Activated CD8-positive, alpha-beta T cell treated with anti-CD3 and anti-CD28 coated beads for 36 hours (primary cell): ENCODE measurements at regions not wholly inside any gene's neighbourhood (a gene's known extent, or its start where the extent isn't known, plus 50 kb on each side); places are given as distances from the start of the nearest gene placed in this dataset.

Experiments
- ATAC-seq: fragments of 200-7000 bp; cut with Tn5 transposase; one replicate; pipeline ENCODE4 v1.10.0; 2021; ENCODE audit warnings: mild to moderate bottlenecking, moderate library complexity
- CTCF ChIA-PET: fragments of 350-600 bp; sonication (Branson Sonifier 250); formaldehyde crosslinking; loops from one replicate; lab custom pipeline; 2021; ENCODE audit warnings: antibody characterized with exemption; lab: Charles Lee
- POLR2A ChIA-PET: fragments of 350-600 bp; sonication (Branson Sonifier 250); formaldehyde crosslinking; loops from one replicate; lab custom pipeline; 2021; ENCODE audit warnings: antibody characterized with exemption; lab: Charles Lee
- DNase-seq: peaks from one replicate; pipeline ENCODE4 v3.0.0-alpha.2; 2020
- H3K27ac Mint-ChIP-seq: one replicate; pipeline ENCODE4 v1.8.0; 2021; ENCODE audit warnings: mild to moderate bottlenecking, mixed read lengths
- H3K27me3 Mint-ChIP-seq: one replicate; pipeline ENCODE4 v1.8.0; 2021; ENCODE audit warnings: mixed read lengths
- H3K36me3 Mint-ChIP-seq: one replicate; pipeline ENCODE4 v1.8.0; 2021; ENCODE audit warnings: low read depth, mixed read lengths
- H3K4me1 Mint-ChIP-seq: one replicate; pipeline ENCODE4 v1.8.0; 2021; ENCODE audit warnings: low read depth, mixed read lengths
- H3K4me3 Mint-ChIP-seq: one replicate; pipeline ENCODE4 v1.8.0; 2021; ENCODE audit warnings: mild to moderate bottlenecking, moderate library complexity, mixed read lengths
- H3K9me3 Mint-ChIP-seq: one replicate; pipeline ENCODE4 v1.8.0; 2021; ENCODE audit warnings: mixed read lengths
- intact Hi-C: fragments of 100-400 bp; cut with micrococcal nuclease; formaldehyde crosslinking; loops from one replicate; pipeline ENCODE4 v1.10.0; 2022
- TF ChIP-seq, protein P1 (sequence below): fragments of 200-600 bp; IDR thresholded peaks from one replicate; pipeline ENCODE4 v1.8.0; 2022; ENCODE audit warnings: antibody characterized with exemption, mild to moderate bottlenecking

DNA sequence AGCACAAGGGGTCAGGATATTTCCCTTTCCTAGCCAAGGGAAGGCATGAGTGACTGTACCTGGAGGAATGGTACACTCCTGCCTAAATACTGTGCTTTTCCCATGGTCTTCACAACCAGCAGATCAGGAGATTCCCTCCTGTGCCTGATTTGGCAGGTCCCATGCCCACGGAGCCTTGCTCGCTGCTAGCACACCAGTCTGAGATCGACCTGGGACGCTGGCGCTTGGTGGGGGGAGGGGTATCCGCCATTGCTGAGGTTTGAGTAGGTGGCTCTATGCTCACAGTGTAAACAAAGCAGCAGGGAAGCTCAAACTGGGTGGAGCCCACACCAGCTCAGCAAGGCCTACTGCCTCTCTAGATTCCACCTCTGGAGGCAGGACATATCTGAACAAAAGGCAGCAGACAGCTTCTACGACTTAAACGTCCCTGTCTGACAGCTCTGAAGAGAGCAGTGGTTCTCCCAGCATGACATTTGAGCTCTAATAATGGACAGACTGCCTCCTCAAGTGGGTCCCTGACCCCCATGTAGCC, 486.0 kb upstream of the CHRM3 start:
- ATAC-seq: no peak
- Mint-ChIP-seq H3K4me3 (no peak overlapping the region), H3K4me1 (no peaks in the 10 kb centered on the region), H3K27ac (no peak overlapping the region), H3K27me3 (no peaks in the 10 kb centered on the region), H3K36me3 (no peaks in the 10 kb centered on the region), H3K9me3 (peaks cover 16% of the 10 kb centered on the region)
- ChIA-PET POLR2A (no interaction called here), CTCF (no interaction called here)
- no peak for DNase-seq
- intact Hi-C loops: no loop called here
- TF ChIP-seq, protein P1, sequence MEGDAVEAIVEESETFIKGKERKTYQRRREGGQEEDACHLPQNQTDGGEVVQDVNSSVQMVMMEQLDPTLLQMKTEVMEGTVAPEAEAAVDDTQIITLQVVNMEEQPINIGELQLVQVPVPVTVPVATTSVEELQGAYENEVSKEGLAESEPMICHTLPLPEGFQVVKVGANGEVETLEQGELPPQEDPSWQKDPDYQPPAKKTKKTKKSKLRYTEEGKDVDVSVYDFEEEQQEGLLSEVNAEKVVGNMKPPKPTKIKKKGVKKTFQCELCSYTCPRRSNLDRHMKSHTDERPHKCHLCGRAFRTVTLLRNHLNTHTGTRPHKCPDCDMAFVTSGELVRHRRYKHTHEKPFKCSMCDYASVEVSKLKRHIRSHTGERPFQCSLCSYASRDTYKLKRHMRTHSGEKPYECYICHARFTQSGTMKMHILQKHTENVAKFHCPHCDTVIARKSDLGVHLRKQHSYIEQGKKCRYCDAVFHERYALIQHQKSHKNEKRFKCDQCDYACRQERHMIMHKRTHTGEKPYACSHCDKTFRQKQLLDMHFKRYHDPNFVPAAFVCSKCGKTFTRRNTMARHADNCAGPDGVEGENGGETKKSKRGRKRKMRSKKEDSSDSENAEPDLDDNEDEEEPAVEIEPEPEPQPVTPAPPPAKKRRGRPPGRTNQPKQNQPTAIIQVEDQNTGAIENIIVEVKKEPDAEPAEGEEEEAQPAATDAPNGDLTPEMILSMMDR: no peak

DNA sequence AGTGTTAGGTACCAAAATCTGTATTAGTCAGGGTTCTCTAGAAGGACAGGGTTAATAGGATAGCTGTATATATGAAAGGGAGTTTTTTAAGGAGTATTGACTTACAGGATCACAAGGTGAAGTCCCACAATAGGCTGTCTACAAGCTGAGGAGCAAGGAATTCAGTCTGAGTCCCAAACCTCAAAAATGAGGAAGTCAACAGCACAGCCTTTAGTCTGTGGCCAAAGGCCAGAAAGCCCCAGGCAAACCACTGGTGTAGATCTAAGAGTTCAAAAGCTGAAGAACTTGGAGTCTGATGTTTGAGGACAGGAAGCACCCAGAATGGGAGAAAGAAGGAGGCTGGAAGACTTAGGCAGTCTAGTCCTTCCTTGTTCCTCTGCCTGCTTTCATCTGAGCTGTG, 487.5 kb upstream of the CHRM3 start:
- CTCF ChIA-PET: no interaction called here
- intact Hi-C loops: no loop called here
- Mint-ChIP-seq H3K36me3 (no peaks in the 10 kb centered on the region), H3K9me3 (peaks cover 12% of the 10 kb centered on the region), H3K4me1 (no peaks in the 10 kb centered on the region), H3K27ac (no peak overlapping the region), H3K27me3 (no peaks in the 10 kb centered on the region), H3K4me3 (no peak overlapping the region)
- ATAC-seq (no peak), DNase-seq (no peak)
- POLR2A ChIA-PET: no interaction called here
- TF ChIP-seq, protein P1: no peak

DNA sequence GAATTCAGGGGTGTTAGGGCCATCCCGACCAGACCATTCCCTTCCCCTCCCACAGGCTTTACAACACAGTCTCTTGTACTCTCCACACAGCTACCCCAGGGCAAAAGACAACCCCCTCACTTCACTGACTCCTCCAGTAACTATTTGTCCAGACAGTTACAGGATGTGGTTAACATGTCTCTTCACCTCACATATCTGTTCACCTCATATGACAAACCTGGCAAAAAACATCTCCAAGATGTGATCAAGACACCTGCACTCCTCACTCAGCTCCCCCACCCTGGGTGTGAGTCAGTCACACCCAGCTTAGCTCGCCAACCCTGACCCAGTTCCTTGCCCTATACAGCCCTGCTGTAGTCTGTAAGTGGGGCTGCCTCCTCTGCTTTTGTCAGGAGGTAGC, 490.5 kb upstream of the CHRM3 start:
- TF ChIP-seq, protein P1: no peak
- DNase-seq: no peak
- ATAC-seq: peak; percentile 24
- CTCF ChIA-PET: interaction anchor here (2.1 kb wide), 1 partner anchor 25 kb away, joined by 4 read pairs; no protein-coding TSS in a partner anchor
- Mint-ChIP-seq H3K4me1 (no peaks in the 10 kb centered on the region), H3K4me3 (no peak overlapping the region), H3K36me3 (no peaks in the 10 kb centered on the region), H3K27ac (no peak overlapping the region), H3K9me3 (peaks cover under 1% of the 10 kb centered on the region), H3K27me3 (no peaks in the 10 kb centered on the region)
- POLR2A ChIA-PET: no interaction called here
- intact Hi-C loops: no loop called here

DNA sequence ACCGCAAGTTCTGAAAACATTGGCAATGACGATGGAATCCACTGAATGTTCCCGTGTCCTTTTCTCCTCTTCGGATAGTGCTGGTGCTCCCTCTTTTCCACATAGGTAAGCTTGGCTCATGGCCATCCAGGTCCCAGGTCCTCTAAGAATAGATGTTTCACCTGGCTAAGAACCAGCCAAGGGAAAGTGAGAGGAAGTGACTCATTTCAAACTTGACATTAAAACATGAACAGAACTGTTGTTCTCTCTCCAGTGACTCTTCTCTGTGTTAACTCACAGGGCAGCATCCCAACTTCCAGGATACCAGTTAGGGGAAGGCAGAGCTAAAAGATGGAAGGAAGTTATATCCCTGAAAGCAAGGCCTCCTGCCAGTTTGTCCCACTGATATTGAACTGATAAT, 493.8 kb upstream of the CHRM3 start:
- peaks cover 3% of the 10 kb centered on the region for H3K9me3 Mint-ChIP-seq
- no peak for DNase-seq
- no peaks in the 10 kb centered on the region for H3K27me3 Mint-ChIP-seq
- TF ChIP-seq, protein P1: no peak
- H3K36me3 Mint-ChIP-seq: no peaks in the 10 kb centered on the region
- ChIA-PET CTCF (no interaction called here), POLR2A (no interaction called here)
- intact Hi-C loops: no loop called here
- no peak overlapping the region for H3K27ac Mint-ChIP-seq
- no peaks in the 10 kb centered on the region for H3K4me1 Mint-ChIP-seq
- no peak overlapping the region for H3K4me3 Mint-ChIP-seq
- ATAC-seq: no peak

DNA sequence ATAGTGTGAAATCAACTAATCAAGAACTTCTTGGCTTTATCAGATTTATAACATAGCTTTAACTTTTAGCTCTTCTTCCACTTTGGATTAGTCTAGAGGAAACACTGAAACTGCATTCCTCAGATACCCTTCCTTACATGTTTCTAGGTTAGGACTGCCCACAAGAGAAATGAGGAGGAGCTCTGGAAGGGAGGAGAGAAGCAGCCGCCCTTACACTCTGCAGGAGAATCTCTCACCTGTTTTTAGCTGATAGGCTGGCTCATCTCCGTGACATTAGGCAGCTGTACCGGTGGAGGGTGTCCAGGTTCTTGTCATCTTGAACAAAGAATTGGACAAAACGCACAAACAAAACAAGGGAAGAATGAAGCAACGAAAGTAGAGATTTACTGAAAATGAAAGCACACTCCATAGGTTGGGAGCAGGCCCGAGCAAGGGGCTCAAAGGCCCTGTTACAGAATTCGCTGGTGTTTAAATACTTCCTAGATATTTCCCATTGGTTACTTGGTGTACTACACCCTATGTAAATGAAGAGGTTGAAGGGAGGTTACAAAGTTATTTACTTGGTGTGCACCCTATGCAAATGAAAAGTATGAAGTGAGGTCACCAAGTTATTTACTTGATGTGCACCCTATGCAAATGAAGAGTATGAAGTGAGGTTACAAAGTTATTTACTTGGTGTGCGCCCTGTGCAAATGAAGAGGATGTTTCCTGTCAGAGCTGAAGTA, 524.9 kb upstream of the CHRM3 start:
- intact Hi-C loops: no loop called here
- CTCF ChIA-PET: no interaction called here
- H3K4me3 Mint-ChIP-seq: no peak overlapping the region
- H3K9me3 Mint-ChIP-seq: peaks cover 3% of the 10 kb centered on the region
- POLR2A ChIA-PET: no interaction called here
- H3K27me3 Mint-ChIP-seq: no peaks in the 10 kb centered on the region
- no peaks in the 10 kb centered on the region for H3K36me3 Mint-ChIP-seq
- ATAC-seq: no peak
- H3K27ac Mint-ChIP-seq: no peak overlapping the region
- no peak for DNase-seq
- no peaks in the 10 kb centered on the region for H3K4me1 Mint-ChIP-seq
- TF ChIP-seq, protein P1: no peak
